Neural crest cell (in vitro differentiated cells): ENCODE measurements at regions not wholly inside any gene's neighbourhood (a gene's known extent, or its start where the extent isn't known, plus 50 kb on each side); places are given as distances from the start of the nearest gene placed in this dataset.

ENCODE experiments used
- DNase-seq: peaks from one replicate; pipeline ENCODE4 v3.0.0; 2021; ENCODE audit warnings: low read depth, mixed read lengths, low spot score
- H3K27ac Mint-ChIP-seq: one replicate; pipeline ENCODE4 v1.8.0; 2021; ENCODE audit warnings: mild to moderate bottlenecking, mixed read lengths; ENCODE audit not compliant: unreplicated experiment
- H3K27me3 Mint-ChIP-seq: 2 replicates; pipeline ENCODE4 v1.8.0; 2021; ENCODE audit warnings: low read depth, mild to moderate bottlenecking, mixed read lengths
- H3K36me3 Mint-ChIP-seq: 2 replicates; pipeline ENCODE4 v1.8.0; 2021; ENCODE audit warnings: low read depth, mild to moderate bottlenecking, mixed read lengths
- H3K4me1 Mint-ChIP-seq: 2 replicates; pipeline ENCODE4 v1.8.0; 2021; ENCODE audit warnings: mixed read lengths
- H3K4me3 Mint-ChIP-seq: one replicate; pipeline ENCODE4 v1.8.0; 2021; ENCODE audit warnings: mild to moderate bottlenecking, mixed read lengths
- H3K9me3 Mint-ChIP-seq: 2 replicates; pipeline ENCODE4 v1.8.0; 2021; ENCODE audit warnings: mixed read lengths
- CTCF ChIP-seq: fragments of 200-600 bp; sonication (generic); conservative IDR thresholded peaks from 2 replicates; pipeline ENCODE4 v1.5.0; 2021; ENCODE audit warnings: antibody characterized with exemption, mild to moderate bottlenecking

DNA sequence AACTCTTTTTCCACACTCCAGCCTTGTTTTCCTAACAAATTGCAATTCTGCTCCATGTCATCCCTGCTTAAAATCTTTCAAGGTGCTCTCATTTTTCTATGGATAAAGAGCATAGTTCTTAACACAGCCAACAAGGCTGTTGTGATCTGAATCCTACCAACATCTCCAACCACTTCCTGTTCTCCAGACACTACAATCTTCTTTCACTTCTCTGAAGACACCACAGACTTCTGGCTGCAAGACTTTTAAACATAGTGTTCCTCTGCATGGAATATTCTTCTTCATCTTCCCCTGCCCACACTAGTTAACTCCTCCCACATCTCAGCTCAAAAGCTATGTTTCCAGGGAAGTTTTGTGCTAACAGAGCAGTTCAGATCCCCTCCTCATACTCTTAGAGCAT lies 404.8 kb downstream of the MAN2A1 start:
- TF ChIP-seq CTCF: no peak
- H3K4me1 Mint-ChIP-seq: no peaks in the 10 kb centered on the region
- H3K36me3 Mint-ChIP-seq: no peaks in the 10 kb centered on the region
- no peak overlapping the region for H3K4me3 Mint-ChIP-seq
- DNase-seq: no peak
- H3K9me3 Mint-ChIP-seq: no peaks in the 10 kb centered on the region
- no peaks in the 10 kb centered on the region for H3K27me3 Mint-ChIP-seq
- no peak overlapping the region for H3K27ac Mint-ChIP-seq

GRCh38 chr5:110096419-110096818 lies 406.7 kb downstream of the MAN2A1 start:
- no peak overlapping the region for H3K27ac Mint-ChIP-seq
- DNase-seq: no peak
- no peaks in the 10 kb centered on the region for H3K4me1 Mint-ChIP-seq
- H3K36me3 Mint-ChIP-seq: no peaks in the 10 kb centered on the region
- no peak overlapping the region for H3K4me3 Mint-ChIP-seq
- no peaks in the 10 kb centered on the region for H3K27me3 Mint-ChIP-seq
- H3K9me3 Mint-ChIP-seq: no peaks in the 10 kb centered on the region
- no peak for TF ChIP-seq CTCF

GRCh38 chr5:110099572-110099971 lies 409.8 kb downstream of the MAN2A1 start:
- no peaks in the 10 kb centered on the region for H3K36me3 Mint-ChIP-seq
- DNase-seq: no peak
- H3K27ac Mint-ChIP-seq: no peak overlapping the region
- H3K27me3 Mint-ChIP-seq: no peaks in the 10 kb centered on the region
- no peaks in the 10 kb centered on the region for H3K9me3 Mint-ChIP-seq
- no peak overlapping the region for H3K4me3 Mint-ChIP-seq
- no peak for TF ChIP-seq CTCF
- no peaks in the 10 kb centered on the region for H3K4me1 Mint-ChIP-seq

GRCh38 chr5:110103081-110103480 lies 413.4 kb downstream of the MAN2A1 start:
- H3K4me1 Mint-ChIP-seq: peaks cover 8% of the 10 kb centered on the region
- H3K9me3 Mint-ChIP-seq: no peaks in the 10 kb centered on the region
- H3K27me3 Mint-ChIP-seq: no peaks in the 10 kb centered on the region

DNA sequence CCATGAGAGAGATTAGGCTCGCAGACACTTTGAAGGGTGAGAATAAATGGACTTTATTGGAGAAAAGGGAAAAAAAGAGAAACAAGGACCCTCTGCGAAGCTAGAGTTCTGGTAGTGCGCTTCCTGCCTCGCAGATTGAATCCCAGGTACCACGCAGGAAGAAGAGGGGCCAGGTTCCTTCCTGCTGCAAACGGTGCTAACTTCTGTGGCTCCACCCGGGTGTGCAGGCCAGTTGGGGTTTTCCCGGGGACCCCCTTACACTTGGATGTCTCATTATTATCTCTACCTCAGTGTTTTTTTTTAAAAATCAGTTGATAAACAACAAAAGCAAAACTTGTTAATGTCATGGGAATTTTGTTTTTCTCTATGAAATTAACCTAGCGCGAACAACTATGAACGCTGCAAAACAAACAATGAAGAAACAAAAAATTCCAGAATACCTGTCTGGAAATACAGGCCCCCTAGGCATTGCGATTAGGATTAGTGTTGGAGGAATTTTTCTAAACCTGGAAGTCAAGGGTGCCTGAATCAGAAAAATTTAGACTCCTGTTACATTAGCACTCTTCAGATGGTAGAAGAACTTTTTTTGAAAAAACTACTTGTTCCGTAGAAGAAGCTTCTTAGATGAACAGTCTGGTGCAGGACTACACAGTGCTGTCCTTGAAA lies 414.5 kb downstream of the MAN2A1 start:
- no peak for TF ChIP-seq CTCF
- no peak for DNase-seq
- no peak overlapping the region for H3K27ac Mint-ChIP-seq
- no peaks in the 10 kb centered on the region for H3K27me3 Mint-ChIP-seq
- H3K9me3 Mint-ChIP-seq: no peaks in the 10 kb centered on the region
- H3K4me1 Mint-ChIP-seq: peaks cover 8% of the 10 kb centered on the region
- H3K36me3 Mint-ChIP-seq: no peaks in the 10 kb centered on the region
- no peak overlapping the region for H3K4me3 Mint-ChIP-seq

More at GRCh38 chr5:110103081-110103480, 413.4 kb downstream of the MAN2A1 start:
- no peak for DNase-seq
- no peak overlapping the region for H3K4me3 Mint-ChIP-seq
- no peak for TF ChIP-seq CTCF
- H3K27ac Mint-ChIP-seq: no peak overlapping the region
- no peaks in the 10 kb centered on the region for H3K36me3 Mint-ChIP-seq
